GM10266 (cell line): ENCODE measurements at regions not wholly inside any gene's neighbourhood (a gene's known extent, or its start where the extent isn't known, plus 50 kb on each side); places are given as distances from the start of the nearest gene placed in this dataset.

Experiments
- DNase-seq: peaks from one replicate; pipeline ENCODE4 v3.0.0; 2012; ENCODE audit errors: extremely low spot score
- CTCF ChIP-seq: IDR thresholded peaks from 2 replicates; pipeline ENCODE4 v1.5.1; 2012; ENCODE audit warnings: mild to moderate bottlenecking, low read depth; ENCODE audit not compliant: control insufficient read depth, insufficient read depth; ENCODE audit errors: missing control alignments

GRCh38 chr21:26756491-26757159 is 88.6 kb downstream of the ADAMTS1 start:
- no peak for DNase-seq
- TF ChIP-seq CTCF = no peak

GRCh38 chr21:26754853-26755252 is 90.4 kb downstream of the ADAMTS1 start:
- TF ChIP-seq CTCF = no peak
- no peak for DNase-seq

GRCh38 chr21:26753822-26754221 is 91.4 kb downstream of the ADAMTS1 start:
- no peak for DNase-seq
- no peak for TF ChIP-seq CTCF

GRCh38 chr21:26752849-26753248 is 92.4 kb downstream of the ADAMTS1 start:
- no peak for TF ChIP-seq CTCF
- no peak for DNase-seq

GRCh38 chr21:26751305-26751704 is 93.9 kb downstream of the ADAMTS1 start:
- no peak for TF ChIP-seq CTCF
- DNase-seq = no peak

GRCh38 chr21:26748066-26748465 is 97.1 kb downstream of the ADAMTS1 start:
- no peak for DNase-seq
- no peak for TF ChIP-seq CTCF

GRCh38 chr21:26747216-26747615 is 98.0 kb downstream of the ADAMTS1 start:
- no peak for TF ChIP-seq CTCF

More at GRCh38 chr21:26747216-26747615, 98.0 kb downstream of the ADAMTS1 start:
- DNase-seq = no peak
